ENCODE measurements at regions not wholly inside any gene's neighbourhood (a gene's known extent, or its start where the extent isn't known, plus 50 kb on each side); places are given as distances from the start of the nearest gene placed in this dataset.

DNA sequence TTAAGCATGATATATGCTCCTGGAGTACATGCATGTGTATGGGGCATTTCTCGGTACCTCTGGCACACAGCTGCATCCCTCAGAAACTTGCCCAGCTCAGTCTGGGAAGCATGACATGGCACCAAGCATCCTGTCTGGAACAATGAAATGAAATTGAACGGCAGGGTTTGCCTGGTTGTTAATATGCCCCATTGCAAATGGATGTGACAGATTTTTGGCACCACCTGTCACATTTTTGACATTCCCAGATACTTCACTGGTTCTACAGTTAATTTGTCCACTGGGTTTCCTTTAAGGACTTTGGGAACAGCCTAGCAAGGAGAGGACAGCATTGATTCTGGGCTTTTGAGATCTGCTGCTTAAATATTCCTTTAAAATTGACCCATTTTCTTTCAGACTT is 305.8 kb downstream of the TSN start:
- DNase-seq, result no peak
- Histone ChIP-seq H3K36me3 (no peaks in the 10 kb centered on the region), H3K27me3 (no peaks in the 10 kb centered on the region), H3K4me1 (no peaks in the 10 kb centered on the region), H3K9me3 (no peaks in the 10 kb centered on the region), H3K27ac (no peak overlapping the region), H3K4me3 (no peak overlapping the region)
- TF ChIP-seq POLR2A (IDR thresholded peaks at IDR 0.05), result no peak
- TF ChIP-seq, protein P1, sequence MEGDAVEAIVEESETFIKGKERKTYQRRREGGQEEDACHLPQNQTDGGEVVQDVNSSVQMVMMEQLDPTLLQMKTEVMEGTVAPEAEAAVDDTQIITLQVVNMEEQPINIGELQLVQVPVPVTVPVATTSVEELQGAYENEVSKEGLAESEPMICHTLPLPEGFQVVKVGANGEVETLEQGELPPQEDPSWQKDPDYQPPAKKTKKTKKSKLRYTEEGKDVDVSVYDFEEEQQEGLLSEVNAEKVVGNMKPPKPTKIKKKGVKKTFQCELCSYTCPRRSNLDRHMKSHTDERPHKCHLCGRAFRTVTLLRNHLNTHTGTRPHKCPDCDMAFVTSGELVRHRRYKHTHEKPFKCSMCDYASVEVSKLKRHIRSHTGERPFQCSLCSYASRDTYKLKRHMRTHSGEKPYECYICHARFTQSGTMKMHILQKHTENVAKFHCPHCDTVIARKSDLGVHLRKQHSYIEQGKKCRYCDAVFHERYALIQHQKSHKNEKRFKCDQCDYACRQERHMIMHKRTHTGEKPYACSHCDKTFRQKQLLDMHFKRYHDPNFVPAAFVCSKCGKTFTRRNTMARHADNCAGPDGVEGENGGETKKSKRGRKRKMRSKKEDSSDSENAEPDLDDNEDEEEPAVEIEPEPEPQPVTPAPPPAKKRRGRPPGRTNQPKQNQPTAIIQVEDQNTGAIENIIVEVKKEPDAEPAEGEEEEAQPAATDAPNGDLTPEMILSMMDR (IDR thresholded peaks at IDR 0.05), result no peak
- intact Hi-C loops (cut with DNase I), result no loop called here
- 31 to 34% methylated on average over 2 of the region's 2 CpGs for WGBS, 2 donors

DNA sequence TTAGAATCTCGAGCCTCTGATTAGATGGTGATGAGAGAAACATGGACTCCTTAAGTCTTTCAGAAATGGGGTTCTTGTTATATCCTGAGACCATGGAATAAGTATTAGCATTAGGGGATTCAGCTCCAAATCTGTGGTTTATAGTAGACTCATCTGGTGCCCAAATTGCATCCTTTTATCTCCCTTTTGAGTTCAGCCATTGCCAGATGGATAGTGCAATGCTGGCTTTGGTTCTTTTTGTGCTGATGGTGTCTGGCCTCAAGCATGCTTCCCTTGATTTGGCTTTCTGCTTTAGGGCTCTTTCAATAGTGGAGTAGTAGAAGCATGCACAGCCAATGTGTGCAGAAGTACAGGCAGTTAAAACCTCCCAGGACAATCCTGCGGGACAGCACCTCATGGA is 306.4 kb downstream of the TSN start:
- H3K27me3 ChIP-seq, result no peaks in the 10 kb centered on the region
- DNase-seq, result no peak
- H3K9me3 ChIP-seq, result no peaks in the 10 kb centered on the region
- intact Hi-C loops (cut with DNase I), result no loop called here
- no peak for TF ChIP-seq POLR2A (IDR thresholded peaks at IDR 0.05)
- TF ChIP-seq, protein P1 (IDR thresholded peaks at IDR 0.05), result no peak
- H3K36me3 ChIP-seq, result no peaks in the 10 kb centered on the region
- no peaks in the 10 kb centered on the region for H3K4me1 ChIP-seq
- WGBS, 2 donors, result 44 to 79% methylated on average over 2 of the region's 2 CpGs
- no peak overlapping the region for H3K4me3 ChIP-seq
- no peak overlapping the region for H3K27ac ChIP-seq

DNA sequence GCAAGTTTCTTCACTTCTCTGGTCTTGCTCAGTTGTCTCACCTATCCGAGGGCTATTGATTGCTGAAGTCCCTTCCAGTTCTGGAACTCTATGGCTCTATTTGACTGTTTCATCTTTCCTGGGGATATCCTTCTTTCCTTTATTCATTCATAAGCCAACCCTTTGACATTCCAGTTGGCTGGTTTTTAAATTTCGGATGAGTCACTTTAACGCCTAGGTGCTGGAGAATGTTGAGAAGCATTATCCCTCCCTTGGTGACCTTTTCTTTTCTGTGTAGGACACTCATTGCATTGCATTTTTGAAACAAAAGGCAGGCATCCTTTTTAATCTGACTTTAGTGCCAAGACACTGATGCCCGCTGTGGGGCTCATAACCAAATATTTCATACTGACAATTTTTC is 307.1 kb downstream of the TSN start:
- H3K4me3 ChIP-seq, result no peak overlapping the region
- TF ChIP-seq POLR2A (IDR thresholded peaks at IDR 0.05), result no peak
- TF ChIP-seq, protein P1 (IDR thresholded peaks at IDR 0.05), result no peak
- H3K4me1 ChIP-seq, result no peaks in the 10 kb centered on the region
- 48 to 63% methylated on average over 4 of the region's 4 CpGs for WGBS, 2 donors
- no peaks in the 10 kb centered on the region for H3K27me3 ChIP-seq
- intact Hi-C loops (cut with DNase I), result no loop called here
- no peak overlapping the region for H3K27ac ChIP-seq
- no peak for DNase-seq
- H3K9me3 ChIP-seq, result no peaks in the 10 kb centered on the region
- no peaks in the 10 kb centered on the region for H3K36me3 ChIP-seq

DNA sequence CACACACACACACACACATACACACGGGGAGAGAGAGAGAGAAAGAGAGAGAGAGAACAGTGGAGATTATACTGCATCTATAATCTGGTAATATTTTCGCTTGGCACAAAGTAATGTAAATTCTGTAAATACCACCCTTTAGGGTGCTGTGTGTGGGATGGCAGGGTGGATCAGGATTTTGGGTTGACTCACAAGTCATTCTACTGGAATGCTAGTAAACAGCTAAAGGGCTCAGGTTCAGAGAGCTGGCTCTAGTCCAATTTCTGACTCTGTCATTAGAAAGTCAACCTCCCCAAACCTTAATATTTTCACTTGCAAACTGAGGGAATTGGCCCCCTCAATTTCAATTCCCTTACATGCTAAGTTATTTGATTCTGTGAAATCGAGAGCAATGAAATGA is 308.3 kb downstream of the TSN start:
- Histone ChIP-seq H3K27me3 (no peaks in the 10 kb centered on the region), H3K36me3 (no peaks in the 10 kb centered on the region), H3K4me3 (no peak overlapping the region), H3K27ac (no peak overlapping the region), H3K4me1 (no peaks in the 10 kb centered on the region), H3K9me3 (no peaks in the 10 kb centered on the region)
- DNase-seq, result no peak
- 60 to 64% methylated on average over 3 of the region's 3 CpGs for WGBS, 2 donors
- intact Hi-C loops (cut with DNase I), result no loop called here
- TF ChIP-seq, protein P1 (IDR thresholded peaks at IDR 0.05), result no peak
- TF ChIP-seq POLR2A (IDR thresholded peaks at IDR 0.05), result no peak

DNA sequence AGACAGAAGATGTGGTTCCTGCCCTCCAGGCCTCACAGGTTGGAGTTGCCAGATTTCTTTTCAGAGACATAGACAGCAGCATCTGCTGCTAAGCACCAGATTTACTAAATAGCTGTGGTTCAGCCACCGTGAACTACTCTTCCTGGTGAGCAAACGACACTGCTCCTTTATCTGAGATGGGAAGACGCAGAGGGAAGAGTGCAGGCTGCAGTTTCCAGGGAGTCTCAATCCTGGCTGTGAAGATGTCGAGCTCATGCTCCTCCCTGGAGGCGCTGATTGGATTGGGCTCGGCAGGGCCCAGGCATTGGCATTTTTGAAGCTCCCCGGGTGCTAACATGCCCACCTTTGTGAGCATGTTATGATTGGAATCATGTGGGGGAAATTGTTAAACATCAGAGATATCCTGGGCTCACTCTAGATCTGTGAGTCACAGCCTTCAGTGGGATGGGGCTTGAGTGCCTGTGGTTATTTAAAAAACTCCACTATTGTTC is 314.8 kb downstream of the TSN start:
- no peak for TF ChIP-seq POLR2A (IDR thresholded peaks at IDR 0.05)
- TF ChIP-seq, protein P1 (IDR thresholded peaks at IDR 0.05), result no peak
- H3K36me3 ChIP-seq, result no peaks in the 10 kb centered on the region
- H3K4me3 ChIP-seq, result no peak overlapping the region
- no peak overlapping the region for H3K27ac ChIP-seq
- no peaks in the 10 kb centered on the region for H3K27me3 ChIP-seq
- no peaks in the 10 kb centered on the region for H3K9me3 ChIP-seq
- WGBS, 2 donors, result 63 to 67% methylated on average over 4 to 7 of the region's 7 CpGs
- intact Hi-C loops (cut with DNase I), result no loop called here
- DNase-seq, result no peak
- H3K4me1 ChIP-seq, result no peaks in the 10 kb centered on the region

Data from esophagus squamous epithelium (tissue), 5 donors.